HL-60/S4 (cell line): ENCODE measurements at regions not wholly inside any gene's neighbourhood (a gene's known extent, or its start where the extent isn't known, plus 50 kb on each side); places are given as distances from the start of the nearest gene placed in this dataset.
"Not testable (repeated sequence)": the region's sequence is repeated elsewhere in the genome, so short reads cannot be mapped to it uniquely, and the experiment has no call there.

Experiments
- in situ Hi-C: fragments of 300-500 bp; cut with MboI; formaldehyde crosslinking; loops from 2 replicates; pipeline ENCODE4 v1.14.3; 2022; ENCODE audit warnings: low sequenced_read_pairs

DNA sequence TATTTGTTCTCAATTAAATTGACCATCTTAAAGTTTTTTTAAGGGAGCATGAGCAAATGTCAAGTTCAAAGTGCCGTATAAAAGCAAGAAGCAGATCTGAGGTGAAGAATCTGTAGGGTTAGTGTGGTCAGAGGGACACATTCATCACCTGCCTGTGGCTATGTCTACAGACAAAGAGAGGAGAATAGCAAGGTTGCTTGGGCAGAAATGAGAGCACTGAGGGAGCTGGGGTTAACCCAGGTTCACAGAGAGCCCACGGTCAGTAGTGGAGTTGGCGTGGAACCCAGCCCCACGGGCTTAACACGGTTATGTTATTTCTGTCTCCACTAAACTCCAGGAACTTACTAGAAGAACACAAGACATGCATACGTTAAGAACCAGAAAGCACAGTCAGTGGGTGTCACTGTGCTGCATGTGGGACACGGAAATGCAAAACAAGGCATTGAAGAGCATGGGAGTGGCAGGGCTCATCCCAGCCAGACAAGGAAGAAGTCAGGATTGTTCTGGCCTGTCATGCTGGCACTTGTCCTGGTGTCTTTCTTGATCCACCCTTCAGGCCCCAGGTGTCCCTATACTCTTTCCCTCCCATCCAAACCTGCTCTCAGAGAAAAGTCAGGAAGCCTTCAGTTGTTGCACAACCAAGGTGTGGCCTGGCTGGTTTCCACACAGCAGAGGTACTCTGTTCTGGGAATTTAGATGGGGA, 95.5 kb upstream of the IVNS1ABP start:
- in situ Hi-C loops, result no loop called here

DNA sequence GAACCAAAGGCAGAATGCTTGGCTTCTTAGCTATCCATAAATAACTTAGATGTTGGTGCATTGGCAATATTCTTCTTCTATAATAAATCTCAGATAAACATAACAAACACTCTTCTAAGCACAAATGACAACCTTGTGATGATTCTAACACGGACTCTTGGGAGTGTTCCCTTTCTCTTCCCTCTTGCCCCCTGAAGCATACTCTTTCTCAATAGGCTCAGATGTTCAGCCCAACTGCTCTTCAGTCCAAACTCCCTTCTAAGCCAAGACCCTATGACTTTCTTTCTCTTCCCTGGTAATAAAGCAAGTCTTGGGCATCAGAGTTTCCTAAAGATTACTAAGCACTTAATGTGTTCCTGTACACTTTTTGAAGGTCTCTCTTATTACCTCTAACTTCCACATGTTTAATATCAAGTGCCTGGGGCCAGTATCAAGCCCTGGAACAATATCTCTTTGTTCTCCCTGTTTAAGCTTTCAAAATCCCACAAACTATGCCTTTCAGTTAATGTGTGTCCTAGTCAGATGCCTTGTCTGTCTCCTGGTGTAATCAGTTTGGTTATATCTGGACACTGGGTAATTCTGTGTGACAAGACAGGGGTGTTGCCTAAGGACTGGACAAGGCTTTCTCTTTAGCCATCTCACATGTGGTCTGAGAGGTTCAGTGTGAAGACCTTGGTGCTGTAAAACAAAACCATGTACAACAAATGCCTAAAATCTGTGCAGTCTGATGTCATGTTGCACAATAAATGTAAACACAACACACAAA, 92.9 kb upstream of the IVNS1ABP start:
- in situ Hi-C loops, result no loop called here

DNA sequence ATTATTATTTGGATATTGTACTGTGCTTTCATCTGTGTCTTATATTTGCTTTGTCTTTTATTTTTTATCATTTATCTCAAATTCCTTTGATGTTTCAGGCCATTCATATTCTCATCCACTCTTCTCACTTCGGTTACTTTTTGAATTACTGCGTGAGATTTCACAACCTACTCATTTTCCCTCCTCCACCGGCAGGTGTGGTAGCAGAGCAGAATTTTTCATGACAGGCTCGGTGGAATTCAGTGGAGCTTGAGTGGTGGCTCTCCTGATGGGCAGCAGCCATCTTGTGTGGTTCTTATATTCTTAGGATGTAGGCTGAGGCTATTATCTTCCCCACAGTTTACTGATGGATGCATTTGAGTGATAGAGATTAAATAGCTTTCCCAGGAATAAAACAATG, 92.3 kb upstream of the IVNS1ABP start:
- in situ Hi-C loops, result no loop called here

DNA sequence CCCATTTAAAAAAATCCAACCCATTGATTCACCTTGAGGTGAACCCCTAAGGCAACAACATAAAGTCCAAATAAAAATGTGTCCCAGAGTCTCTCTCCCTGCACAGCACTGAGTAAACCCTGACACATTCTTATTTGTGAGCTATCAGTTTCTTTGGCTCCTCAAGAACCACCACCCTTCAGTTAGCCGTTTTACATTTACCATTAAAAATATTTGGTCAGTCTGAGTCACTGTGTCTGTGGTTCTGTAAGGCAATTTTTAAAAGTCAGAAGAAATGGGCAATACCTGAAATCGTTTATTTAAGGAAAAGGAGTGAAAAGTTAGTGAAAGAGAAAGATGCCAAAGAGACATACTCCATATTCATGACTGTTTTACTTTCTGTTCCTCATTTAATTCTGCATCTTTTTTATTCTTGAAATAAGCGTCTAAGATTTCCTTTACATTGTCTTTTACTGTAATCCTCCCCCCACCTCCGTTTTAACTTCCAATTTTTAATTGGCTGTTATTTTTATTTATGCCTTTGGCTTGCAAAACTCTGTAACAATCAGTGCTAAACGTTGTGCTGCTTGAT, 91.7 kb upstream of the IVNS1ABP start:
- in situ Hi-C loops, result no loop called here

DNA sequence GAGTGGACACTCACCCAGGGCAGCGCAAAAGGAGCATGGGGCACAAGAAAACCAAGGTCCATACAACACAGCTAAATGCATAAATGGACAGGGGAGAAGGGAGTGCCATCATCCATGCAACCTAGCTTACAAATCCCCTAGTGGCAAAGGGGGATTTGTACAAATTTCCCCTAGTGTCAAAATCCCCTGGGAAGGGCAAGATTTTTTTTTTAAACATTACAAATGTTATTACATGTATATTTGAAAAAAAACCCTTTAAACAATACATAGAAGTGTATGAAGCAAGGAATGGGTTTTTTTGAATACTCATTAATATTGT, 89.6 kb upstream of the IVNS1ABP start:
- in situ Hi-C loops, result no loop called here

DNA sequence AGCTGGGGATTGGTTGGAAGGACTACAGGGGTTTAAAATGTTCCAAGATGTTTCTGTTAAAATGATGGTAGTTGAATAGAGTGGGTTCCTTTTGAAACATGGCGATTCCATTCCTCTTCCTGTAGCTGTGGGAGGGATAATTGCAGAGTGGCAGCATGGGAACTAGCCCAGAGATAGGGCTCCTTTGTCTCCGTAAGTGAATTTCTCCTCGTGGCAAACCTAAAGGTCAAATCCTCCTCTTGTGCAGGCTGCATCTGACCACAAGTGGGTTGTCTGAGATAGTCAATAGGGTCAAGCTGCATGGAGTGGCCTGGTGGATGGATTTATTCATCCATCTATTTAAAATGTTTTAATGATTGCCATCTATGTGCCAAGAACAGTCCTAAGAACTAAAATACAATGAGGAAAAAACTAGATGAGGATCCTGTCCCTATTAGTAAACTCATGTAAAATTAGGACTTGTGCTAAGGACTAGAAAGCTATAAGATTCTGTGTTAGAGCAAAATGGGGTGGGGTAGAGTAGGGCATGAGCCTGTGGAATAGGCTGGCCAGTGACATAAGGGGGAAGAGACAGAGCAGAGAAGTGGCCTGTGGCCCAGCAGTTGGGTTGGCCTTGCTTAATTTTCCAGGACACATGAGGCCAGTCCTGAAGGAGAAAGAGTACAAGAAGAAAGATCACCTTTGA, 89.1 kb upstream of the IVNS1ABP start:
- in situ Hi-C loops, result no loop called here

DNA sequence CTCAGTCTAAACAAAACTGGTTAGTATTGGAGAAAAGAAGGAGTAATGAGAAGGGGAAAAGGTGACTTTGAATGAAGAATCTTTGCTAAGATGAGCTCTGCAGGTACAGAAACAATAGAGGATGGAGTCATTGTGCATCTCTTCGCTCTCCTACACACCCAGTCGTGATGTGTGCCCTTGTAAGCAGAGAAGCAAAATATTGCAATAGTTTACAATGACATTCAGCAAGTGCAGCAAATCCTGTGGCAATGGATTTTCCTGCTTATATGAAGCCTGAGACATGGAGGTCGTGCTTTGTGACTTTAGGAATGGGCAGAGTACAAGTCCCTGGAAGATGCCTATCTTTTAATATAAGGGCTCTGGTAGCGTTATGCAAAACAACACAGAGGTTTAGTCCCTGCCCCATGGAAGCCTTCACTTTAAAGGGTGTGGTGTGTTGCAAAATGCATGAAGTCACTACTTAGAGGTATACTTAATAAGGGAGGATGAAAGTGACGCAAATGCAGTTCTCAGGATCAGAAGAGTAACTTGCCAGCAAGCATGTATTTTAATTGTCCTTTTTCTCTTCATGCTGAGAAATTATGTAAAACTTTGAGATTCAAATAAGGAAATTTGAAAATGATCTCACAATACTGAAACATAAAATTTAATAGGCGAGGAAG, 88.0 kb upstream of the IVNS1ABP start:
- in situ Hi-C loops, result no loop called here

DNA sequence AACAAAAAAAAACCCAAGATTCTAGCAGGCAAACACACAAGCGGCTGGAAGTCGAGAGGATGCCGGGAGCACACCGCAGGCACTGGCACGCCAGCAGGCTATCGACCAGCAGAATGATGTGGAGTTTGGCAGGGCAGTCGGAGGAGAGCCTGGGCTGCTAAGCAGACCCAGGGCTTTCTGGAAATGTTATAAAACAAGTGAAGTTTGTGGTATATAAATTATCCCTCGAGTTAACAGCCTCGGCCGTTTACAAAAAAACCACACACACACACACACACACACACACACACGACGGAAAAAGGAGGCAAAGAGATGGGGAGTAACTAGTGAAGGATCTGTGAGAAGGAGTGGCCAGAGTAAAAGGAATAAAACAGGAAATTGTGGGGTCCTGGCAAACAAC, 87.2 kb upstream of the IVNS1ABP start:
- in situ Hi-C loops, result no loop called here

DNA sequence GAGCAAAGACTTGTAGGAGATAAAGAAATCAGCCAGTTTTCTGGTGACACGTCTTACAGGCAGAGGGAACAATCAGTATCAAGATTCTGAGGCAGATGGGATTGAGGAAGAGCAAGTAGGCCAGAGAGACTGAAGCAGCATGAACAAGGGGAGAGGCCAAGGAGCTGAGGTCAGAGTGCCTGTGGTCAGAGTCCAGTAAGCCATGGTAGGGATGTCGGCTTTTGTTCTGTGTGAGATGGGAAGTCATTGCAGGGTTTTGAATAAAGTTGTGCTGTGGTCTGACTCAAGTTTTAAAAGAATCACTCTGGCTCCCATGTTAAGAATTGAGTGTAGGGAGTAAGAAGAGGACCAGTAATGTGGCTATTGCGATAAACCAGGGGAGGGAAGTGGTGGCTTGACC, 85.9 kb upstream of the IVNS1ABP start:
- in situ Hi-C loops, result no loop called here

DNA sequence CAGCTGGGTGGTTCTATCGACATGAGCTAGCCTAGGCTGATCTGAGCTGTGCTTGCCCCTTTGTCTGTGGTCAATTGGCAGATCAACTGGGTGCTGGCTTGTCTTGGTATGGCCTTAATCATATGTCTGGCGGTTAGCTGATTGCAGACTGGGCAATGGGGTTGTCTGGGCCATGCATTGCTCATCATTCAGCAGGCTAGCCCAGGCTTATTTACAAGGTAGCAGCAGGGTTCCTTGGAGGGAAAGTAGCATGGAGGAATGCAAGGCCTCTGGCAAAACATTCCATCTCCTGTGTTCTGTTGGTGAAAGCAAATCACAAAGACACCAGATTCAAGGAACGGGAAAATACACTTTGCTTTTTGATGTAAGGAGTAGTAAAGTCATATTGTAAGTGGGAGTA, 84.0 kb upstream of the IVNS1ABP start:
- in situ Hi-C loops, result no loop called here

DNA sequence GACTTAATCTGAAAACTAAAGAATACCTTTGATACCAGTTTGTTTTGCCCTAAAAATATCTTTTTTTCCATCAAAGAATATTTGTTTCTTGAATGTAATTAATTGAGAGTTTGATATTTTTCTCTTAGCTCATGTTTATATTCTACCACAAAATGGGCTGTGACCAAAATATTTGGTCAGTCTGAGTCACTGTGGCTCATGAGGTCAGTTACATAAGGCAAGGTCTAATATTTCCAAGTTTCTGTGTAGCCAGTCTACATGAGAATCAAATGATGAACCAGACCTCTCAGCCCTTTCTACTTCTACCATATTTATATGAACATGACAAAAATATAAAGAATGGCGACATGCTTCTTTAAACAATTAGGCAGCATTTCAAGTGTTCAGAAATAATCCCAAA, 83.0 kb upstream of the IVNS1ABP start:
- in situ Hi-C loops, result no loop called here

DNA sequence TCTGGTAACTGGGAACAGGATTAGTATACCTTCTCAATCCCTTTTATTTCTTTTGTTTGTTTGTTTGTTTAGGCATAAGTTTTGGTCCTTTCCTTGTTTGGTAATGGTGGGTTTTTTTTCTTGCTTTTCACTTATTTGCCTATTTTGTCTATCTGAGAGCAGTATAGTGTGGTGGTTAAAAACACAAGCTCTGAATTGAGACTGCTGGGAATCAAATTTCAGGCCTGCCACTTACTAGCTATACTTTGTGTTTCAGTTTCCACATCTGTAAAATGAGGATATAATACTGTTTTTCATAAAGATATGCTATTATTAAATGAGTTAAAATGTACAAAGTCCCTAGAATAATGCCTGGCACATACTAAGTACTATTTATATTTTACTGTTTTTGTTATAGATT, 81.6 kb upstream of the IVNS1ABP start:
- in situ Hi-C loops, result no loop called here

DNA sequence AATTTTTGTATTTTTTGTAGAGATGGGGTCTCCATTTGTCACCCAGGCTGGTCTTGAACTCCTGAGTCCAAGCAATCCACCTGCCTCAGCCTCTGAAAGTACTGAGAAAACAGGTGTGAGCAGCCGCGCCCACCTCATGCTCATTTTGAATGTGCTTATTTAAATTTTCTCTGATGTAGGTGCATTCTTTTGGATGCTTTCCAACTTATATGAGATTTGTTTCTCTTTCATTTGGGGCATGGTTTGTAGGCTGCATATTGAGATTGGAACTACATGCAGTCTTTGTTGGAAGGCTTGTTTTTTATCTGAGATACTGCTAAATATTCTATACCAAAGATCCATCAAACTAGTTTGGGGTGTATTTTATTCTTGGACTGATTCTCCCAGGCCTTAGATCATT, 81.0 kb upstream of the IVNS1ABP start:
- in situ Hi-C loops, result no loop called here

DNA sequence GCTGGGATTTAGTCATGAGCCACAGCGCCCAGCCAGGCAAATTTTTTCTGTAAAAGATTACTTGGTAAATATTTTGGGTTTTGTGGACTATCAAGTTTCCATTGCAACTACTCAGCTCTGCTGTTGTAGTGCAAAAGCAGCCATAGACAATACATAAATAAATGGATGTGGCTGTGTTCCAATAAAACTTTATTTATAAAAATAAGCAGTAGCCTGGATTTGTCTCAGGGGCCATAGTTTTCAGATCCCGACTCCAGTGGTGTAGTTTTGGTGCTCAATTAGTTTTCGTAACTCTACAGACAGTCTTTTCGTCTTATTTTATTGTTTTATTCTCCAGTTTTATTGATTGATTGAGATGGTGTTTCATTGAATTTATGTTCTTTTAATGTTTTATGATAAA, 80.1 kb upstream of the IVNS1ABP start:
- in situ Hi-C loops, result no loop called here

DNA sequence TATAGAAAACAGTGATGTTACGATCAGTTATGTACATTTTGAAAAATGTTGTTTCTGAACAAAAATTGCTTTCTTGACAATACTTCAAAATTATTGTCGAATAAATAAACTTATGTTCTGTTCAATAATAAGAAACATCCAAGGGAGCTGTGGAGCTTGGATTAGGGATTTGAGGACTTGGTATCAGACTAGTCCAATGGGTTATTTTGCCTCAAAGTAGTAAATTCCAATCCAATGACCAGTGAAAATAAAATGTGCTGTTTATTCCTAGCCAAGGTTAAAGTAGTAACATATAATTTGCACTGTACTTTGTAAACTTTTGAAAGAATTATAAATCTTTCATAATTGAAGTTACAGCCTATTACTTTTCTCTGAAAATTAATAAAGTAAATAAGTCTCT, 79.1 kb upstream of the IVNS1ABP start:
- in situ Hi-C loops, result no loop called here

DNA sequence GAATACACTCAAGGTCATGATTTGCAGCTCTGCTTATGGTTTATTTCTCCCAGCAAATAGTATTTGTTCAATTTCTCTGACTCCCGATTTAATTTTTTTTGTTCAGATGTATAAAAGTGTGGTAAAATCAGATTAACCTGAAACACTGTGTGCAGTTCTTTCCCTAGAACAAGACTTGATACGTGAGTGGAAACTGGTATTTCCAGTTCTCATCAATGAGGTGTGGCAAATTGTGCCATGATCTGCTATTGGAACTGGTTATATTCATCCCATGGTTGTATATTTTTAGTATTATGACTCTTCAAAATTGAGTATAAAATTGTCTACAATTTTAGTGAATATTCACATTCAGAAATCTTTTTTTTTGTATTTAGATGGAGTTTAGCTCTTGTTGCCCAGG, 76.8 kb upstream of the IVNS1ABP start:
- in situ Hi-C loops, result no loop called here

DNA sequence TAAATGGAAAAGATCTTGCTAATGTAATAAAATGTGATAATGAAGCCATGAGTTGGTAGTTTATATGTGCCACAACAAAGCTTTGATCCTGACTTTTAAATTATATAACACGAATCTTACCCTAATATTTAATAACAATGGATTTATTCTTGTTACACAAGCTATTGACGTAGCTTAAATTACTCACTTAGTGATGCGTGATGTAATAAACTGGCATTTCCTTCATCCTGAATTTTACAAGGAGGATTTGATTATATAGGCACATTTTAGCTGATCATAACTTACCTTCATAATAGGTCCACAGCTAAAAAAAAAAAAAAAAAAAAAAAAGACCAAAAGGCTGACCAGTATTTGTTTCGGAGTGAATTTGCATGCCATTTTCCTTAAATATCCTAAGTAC, 76.2 kb upstream of the IVNS1ABP start:
- in situ Hi-C loops, result no loop called here

DNA sequence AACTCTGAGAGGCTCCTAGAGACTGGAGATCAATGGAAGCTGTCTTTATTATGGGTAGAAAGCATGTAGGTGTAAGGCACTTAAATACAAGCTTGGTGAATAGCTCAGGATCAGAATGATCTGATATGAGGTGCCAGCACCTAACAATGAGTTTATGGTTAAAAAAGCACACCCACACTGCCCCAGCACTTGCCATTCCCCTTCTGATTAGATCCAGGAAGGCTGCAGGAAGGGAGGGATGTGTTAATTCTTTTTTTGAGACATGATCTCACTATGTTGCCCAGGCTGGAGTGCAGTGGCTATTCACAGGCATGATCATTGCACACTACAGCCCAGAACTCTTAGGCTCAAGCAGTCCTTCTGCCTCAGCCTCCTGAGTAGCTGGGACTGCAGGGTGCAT, 71.8 kb upstream of the IVNS1ABP start:
- in situ Hi-C loops, result no loop called here

DNA sequence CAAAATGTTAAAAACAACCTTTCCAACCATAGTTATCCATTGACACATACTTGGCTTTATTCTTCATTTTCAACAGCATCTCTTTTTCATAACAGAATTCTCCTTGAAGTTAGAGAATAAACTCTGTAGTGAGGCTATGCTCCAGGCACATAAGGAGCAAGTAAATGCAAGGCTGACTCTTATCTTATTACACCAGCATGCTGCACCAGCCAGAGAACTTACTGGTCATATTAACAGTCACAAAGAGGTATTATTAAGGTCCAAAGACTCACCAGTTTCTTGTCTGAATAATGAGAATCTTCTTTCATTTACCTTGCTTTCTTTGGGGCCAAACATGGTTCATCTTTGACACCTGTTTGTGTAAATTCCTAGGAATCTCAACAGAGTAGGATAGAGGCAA, 71.3 kb upstream of the IVNS1ABP start:
- in situ Hi-C loops, result no loop called here

DNA sequence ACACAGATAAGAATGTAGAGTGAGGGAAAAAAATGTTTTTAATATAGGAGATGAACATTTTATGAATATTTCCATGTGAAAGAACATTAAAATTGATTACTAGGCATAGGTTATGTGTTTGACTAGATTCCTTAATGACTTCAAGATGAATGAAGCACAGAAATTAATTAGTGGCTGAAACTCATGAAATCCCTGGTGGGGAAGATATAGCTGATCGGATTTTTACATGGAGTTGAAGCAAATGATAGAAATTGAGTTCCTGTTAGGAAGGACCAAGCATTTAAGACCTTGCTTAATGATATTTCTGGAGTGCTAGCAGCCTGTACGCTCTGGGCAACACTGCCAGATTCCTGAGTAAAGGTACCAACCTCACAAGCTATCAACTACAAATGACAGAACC, 68.9 kb upstream of the IVNS1ABP start:
- in situ Hi-C loops, result no loop called here

DNA sequence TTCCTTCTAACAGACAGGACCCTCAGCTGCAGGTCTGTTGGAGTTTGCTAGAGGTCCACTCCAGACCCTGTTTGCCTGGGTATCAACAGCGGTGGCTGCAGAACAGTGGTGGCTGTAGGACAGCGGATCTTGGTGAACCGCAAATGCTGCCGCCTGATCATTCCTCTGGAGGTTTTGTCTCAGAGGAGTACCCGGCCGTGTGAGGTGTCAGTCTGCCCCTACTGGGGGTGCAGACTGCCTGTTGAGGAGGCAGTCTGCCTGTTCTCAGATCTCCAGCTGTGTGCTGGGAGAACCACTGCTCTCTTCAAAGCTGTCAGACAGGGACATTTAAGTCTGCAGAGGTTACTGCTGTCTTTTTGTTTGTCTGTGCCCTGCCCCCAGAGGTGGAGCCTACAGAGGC, 66.8 kb upstream of the IVNS1ABP start:
- in situ Hi-C loops, result not testable (repeated sequence)
